HG03175 (cell line): ENCODE measurements at regions not wholly inside any gene's neighbourhood (a gene's known extent, or its start where the extent isn't known, plus 50 kb on each side); places are given as distances from the start of the nearest gene placed in this dataset.

Source experiments
- ATAC-seq: cut with Tn5 transposase; IDR thresholded peaks from one replicate; pipeline ENCODE4 v1.9.1; 2021; ENCODE audit warnings: mild to moderate bottlenecking, moderate library complexity; ENCODE audit not compliant: unreplicated experiment

- ATAC-seq: no peak
Observed at GRCh38 chr5:13480834-13481233, 463.7 kb downstream of the DNAH5 start.

DNA sequence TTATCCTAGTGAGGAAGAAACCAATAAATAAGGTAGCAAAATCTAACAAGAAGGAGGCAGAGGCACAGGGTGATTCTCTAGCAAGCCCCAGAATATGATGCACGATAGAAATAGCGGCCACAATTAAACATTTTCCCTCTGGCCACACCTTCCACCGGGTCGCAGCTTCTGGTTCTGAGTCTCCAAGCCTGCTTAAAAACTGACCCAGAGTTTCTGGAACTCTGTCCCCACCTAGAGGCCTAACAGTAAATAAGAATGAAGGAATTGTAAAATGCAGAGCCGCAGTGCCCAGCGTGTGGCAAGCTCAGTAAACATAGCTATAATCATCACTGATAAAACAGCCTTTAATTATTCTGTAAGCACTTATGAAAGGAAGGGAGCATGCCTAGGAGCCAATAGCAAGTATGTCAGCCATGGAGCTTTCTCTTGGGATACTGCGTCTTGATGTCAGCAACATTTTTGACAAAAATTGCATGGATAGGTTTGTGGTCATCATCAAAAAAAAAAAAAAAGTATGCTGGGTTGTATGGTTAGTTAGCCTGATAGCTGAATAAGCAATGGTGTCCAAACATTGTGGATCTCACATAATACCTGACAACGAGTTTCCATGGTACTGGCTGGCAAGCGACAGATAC, 465.5 kb downstream of the DNAH5 start:
- ATAC-seq: no peak

DNA sequence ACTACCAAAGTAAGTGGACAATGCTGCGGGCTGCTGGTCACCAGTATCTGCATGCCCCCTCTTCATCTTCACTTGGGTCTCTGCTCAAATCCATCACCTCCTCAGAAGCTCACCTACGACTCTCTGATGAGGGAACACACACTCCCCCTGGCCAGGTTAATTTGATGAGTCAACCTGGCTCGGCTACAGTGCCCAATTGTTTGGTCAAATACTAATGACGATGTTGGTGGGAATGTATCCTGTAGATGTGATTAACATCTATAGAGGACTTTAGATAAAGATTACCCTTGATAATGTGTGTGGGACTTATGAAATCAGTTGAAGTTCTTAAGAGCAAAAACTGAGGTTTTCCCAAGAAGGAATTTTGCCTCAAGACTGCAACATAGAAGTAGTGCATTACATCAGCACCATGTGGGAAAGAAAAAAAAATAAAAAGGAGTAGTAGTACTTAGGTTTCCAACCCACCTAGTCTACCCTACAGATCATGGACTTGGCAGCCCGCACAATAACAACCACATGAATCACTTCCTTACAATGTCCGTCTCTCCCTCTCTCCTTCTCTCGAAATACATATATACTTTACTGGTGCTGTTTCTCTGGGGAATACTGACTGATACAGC, 467.3 kb downstream of the DNAH5 start:
- no peak for ATAC-seq

- ATAC-seq: no peak
Observed at GRCh38 chr5:13472842-13473241, 471.6 kb downstream of the DNAH5 start.

- no peak for ATAC-seq
Observed at GRCh38 chr5:13470975-13471374, 473.5 kb downstream of the DNAH5 start.

DNA sequence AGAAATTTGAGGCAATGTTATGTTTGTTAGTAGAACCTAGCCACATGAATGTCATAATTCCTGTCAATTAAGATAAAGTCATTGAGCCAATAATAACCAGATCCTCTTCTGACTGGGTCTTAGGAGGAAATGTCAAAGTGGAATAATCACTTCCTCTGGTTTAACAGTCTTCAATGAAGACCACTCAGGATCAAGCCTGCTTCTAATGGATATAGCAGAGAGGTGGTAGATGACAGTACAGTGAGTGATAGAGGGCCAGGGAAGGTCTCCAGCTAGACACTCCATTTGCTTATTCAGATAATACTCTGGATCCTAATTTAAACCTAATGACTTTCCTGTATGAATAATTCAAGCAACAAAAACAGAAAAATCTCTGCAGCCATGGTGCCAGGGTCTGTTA, 474.2 kb downstream of the DNAH5 start:
- no peak for ATAC-seq

GRCh38 chr5:13464532-13465193, 479.8 kb downstream of the DNAH5 start:
- ATAC-seq: no peak

DNA sequence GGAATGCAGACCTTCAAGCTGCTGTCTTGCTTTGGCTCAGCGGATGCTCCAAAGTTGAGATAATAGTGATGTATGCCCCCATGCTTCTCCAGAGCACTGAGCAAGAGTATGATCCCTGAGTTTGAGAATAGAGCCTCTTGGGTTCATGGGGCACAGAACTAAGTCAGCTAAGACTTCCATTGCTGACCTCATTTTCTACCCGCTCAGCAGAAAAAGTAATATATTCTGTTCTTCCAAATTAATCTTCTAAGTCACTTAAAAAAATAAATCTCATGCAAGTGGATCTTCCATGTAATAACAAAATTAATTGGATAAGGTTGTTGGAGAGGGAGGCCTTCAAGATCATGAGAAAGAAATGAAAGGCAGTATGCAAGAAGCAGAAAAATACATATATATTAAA, 483.9 kb downstream of the DNAH5 start:
- ATAC-seq: no peak

DNA sequence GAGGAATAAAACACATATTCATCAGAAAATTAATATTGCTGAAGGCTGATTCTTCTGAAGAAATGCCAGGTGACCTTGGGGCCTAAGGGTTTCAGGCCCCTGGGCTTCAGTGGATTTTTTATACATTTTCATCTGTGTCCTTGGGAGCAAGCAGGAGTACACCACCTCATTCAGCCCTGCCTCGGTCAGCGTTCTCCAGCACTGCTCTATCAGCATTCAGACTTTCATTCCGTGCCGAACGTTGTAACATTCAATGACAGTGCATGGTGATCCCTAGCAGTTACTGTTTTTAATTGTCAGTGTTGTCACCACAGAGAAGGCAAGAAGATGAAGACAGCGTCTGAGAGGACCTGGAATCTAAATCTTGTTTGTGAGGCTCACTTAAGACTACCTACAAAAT, 490.4 kb downstream of the DNAH5 start:
- ATAC-seq: no peak

- ATAC-seq: no peak
Observed at GRCh38 chr5:13448843-13449242, 495.6 kb downstream of the DNAH5 start.

DNA sequence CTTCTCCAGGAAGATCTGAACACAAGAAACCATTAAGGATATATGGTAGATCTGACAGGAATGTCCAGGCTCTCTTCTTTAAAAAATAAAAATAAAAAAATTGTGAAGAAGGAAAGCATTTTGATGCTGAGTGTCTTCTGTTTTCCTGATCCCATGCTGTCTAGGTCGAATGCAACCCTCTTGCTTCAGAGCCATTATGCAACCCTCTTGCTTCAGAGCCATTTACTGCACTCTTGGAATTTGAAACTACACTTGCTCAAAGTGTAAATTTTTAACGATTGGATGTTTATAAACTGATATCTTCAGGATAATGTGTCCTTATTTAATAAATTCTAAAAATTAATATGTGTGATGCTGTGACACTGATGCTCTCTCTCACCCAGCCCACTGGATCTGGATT, 505.1 kb downstream of the DNAH5 start:
- no peak for ATAC-seq

DNA sequence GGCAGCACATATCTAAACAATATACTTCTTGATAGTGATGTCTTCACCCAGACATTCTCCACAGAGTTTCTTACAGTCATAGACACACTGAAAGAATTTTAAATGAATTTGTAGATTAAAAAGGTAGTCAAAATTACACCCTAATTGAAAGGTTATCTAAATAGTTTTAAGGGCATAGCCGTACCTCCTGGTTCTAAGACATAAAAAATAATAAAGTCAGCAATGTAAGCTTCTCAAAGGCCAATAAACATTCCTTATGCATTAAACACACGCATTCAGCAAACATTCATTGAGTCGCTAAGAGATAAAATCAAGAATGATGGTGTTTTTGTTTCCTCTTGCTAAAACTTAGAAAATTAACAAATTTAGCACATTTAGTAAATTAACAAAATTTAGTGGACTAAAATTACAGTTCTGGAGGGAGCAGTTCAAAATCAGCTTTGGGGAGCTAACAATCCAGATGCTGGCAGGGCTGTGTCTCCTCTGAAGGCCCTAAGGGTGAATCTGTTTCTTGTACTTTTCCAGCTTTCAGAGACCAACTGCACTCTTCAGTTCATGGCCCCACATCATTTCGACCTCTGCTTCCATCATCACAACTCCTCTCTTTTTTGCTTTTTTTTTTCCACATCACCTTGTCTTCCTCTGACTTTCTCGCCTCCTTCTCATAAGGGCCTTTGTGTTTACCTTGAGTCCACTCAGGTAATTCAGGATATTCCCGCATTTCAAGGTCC, 516.5 kb downstream of the DNAH5 start:
- no peak for ATAC-seq

- ATAC-seq: no peak
Observed at GRCh38 chr5:13412040-13412595, 532.4 kb downstream of the DNAH5 start.

DNA sequence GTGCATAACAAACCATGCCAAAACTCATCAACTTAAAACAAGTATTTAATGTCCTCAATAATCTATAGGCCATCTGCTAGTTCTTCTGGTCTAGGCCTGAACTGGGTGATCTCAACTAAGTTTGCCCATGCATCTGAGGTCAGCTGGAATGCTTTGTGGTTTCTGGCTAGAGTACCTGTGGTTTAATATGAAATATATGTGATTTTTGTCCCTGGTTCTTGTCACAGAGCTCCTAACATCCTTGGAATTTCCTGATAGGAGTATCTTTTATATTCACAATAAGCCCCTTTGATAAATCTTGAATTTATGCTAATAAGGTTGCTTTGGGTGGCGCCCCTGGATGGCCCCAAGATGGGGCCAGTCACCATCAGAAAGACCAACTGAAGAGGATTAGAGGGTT, 535.9 kb downstream of the DNAH5 start:
- no peak for ATAC-seq

- ATAC-seq: no peak
Observed at GRCh38 chr5:13403351-13403750, 541.1 kb downstream of the DNAH5 start.

DNA sequence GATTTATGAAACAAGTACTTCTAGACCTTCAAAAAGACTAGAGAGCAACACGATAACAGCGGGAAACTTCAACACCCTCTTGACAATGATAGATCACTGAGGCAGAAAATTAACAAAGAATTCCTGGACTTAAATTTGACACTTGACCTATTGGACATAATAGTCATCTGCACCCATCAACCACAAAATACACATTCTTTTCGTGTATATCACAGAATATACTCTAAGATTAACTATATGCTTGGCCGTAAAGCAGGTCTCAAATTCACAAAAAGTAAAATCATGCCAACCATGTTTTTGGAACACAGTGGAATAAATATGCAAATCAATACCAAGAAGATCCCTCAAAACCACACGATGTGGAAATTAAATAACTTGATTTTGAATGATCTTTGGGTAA, 559.4 kb downstream of the DNAH5 start:
- ATAC-seq: no peak

DNA sequence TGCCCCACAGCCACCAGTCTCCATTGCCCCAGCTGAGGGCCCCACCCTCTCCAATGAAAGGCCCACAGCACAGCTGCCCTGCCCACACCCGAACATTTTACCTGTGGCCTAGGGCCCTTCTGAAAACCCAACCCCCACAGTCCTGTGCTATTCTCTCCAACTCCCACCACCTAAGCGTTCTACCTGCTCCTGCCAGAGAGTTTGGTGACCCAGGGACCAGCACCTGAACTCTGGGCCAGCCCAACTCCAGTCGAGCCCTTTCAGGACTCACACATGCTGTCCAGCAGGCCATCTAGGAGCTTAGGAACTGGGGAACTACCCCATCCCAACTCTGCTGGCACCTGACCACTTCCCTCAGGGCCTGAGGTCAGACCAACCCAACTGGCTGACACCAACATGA, 562.3 kb downstream of the DNAH5 start:
- ATAC-seq: no peak

- ATAC-seq: no peak
Observed at GRCh38 chr5:13378091-13378490, 566.4 kb downstream of the DNAH5 start.

GRCh38 chr5:13359344-13359743, 585.1 kb downstream of the DNAH5 start:
- ATAC-seq: no peak

DNA sequence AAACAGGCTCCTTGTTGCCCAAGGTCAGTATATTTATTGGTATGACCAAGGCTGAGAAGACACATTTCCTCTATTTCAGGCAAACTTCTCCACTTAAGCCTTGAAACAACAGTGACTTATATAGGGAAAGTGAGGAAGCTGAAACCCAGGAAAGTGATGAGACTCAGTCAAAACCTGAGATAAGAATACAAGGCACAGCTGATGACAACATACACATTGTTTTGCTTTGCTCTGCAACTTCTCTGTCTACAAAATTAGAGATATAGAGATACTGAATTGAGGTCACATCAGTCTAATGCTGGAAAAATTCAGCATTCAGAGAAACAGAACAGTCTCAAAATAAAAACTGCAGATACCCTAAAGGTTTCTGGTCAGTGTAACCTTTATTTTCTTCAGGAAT, 586.1 kb downstream of the DNAH5 start:
- ATAC-seq: no peak

DNA sequence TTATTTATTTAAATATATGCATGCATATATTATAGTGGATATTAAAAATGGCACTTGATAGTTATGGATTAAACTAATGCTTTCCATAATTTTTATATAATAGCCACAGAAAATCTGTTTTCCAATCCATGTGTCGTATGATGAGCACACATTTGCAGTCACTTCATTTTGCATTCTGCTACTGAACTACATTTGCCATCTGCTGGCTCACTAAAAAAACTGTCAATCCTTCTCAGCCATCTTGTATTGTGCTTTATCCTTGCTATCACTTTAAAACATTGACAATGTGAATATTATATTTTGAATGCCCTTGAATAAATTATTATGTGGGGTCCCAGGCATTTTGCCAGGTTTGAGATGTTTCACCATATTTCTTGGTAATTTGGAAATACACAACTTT, 586.6 kb downstream of the DNAH5 start:
- ATAC-seq: no peak

DNA sequence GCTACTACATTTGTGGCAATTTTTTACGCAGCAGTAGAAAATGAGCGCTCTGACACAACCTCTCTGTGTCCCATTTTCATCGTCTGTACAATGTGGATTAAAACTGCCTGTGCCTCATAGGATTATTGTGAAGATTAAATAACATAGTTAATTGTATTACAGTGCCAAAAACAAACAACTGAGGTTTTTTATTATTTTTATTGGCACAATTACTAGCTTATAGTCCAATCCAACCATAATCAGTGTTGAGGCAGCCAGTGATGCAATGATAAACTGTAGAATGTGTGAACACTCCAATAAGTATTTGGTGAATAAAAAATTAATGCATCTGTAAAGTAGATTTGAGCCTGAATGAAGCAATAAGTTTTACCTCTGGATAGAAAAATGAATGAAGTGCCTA, 588.3 kb downstream of the DNAH5 start:
- ATAC-seq: no peak
